ENCODE measurements at regions not wholly inside any gene's neighbourhood (a gene's known extent, or its start where the extent isn't known, plus 50 kb on each side); places are given as distances from the start of the nearest gene placed in this dataset.

DNA sequence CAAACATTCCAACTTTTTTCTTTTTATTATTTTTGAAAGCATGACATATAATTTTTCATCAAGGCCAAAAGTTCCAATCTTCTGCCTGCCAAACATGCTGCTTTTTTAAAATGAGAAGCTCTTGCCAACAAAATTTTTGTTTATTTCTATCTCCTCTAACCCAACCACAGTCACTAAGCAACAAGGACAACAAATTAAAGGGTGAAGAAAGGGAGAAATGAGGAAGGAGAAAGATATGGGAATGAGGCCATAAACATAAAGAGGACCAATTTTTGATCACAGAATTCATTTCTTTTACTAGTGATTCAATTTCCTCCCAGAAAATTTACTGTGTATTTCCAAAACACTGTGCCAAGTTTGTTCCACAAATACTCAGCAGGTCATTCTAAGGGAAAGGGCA, 537.0 kb upstream of the DIAPH2 start:
- H3K27me3 Mint-ChIP-seq = no peaks in the 10 kb centered on the region
- CTCF ChIA-PET = no interaction called here
- no peak for DNase-seq
- Histone ChIP-seq H3K4me1 (ENCODE audit: control insufficient read depth in 1 of 2, extremely low read depth in 1 of 2, insufficient read depth in 2 of 2, low read length in 2 of 2) (no peaks in the 10 kb centered on the region), H3K9me3 (no peaks in the 10 kb centered on the region), H3K27me3 (replicated peaks in 1 of 2; ENCODE audit: control insufficient read depth in 2 of 2, extremely low read depth in 1 of 2, insufficient read depth in 2 of 2, low read length in 1 of 2) (no peaks in the 10 kb centered on the region), H3K27ac (ENCODE audit: low read length) (no peak overlapping the region), H3K4me3 (ENCODE audit: control insufficient read depth in 1 of 2, extremely low read depth in 1 of 2, low read length in 1 of 2) (no peak overlapping the region), H3K36me3 (ENCODE audit: control insufficient read depth in 2 of 2, extremely low read depth in 1 of 2, insufficient read depth in 1 of 2, low read length in 1 of 2) (no peaks in the 10 kb centered on the region)
- POLR2A ChIA-PET = no interaction called here
- H3K27ac Mint-ChIP-seq = no peak overlapping the region
- peaks cover 0 to 3% (median 3%) of the 10 kb centered on the region in 3 donors for H3K9me3 Mint-ChIP-seq
- H3K4me3 Mint-ChIP-seq = no peak overlapping the region
- no peaks in the 10 kb centered on the region for H3K36me3 Mint-ChIP-seq
- ATAC-seq (replicated peaks in 1 of 4) = no peak
- H3K4me1 Mint-ChIP-seq = no peaks in the 10 kb centered on the region

- CTCF ChIA-PET = no interaction called here
- Mint-ChIP-seq H3K4me1 (no peaks in the 10 kb centered on the region), H3K9me3 (no peaks in the 10 kb centered on the region), H3K27me3 (no peaks in the 10 kb centered on the region), H3K4me3 (no peak overlapping the region), H3K27ac (no peak overlapping the region), H3K36me3 (no peaks in the 10 kb centered on the region)
- H3K36me3 ChIP-seq (ENCODE audit: control insufficient read depth in 2 of 2, extremely low read depth in 1 of 2, insufficient read depth in 1 of 2, low read length in 1 of 2) = no peaks in the 10 kb centered on the region
- DNase-seq (no peak), ATAC-seq (replicated peaks in 1 of 4) (no peak)
- no peak overlapping the region for H3K27ac ChIP-seq (ENCODE audit: low read length)
- H3K9me3 ChIP-seq = no peaks in the 10 kb centered on the region
- H3K4me1 ChIP-seq (ENCODE audit: control insufficient read depth in 1 of 2, extremely low read depth in 1 of 2, insufficient read depth in 2 of 2, low read length in 2 of 2) = no peaks in the 10 kb centered on the region
- no peak overlapping the region for H3K4me3 ChIP-seq (ENCODE audit: control insufficient read depth in 1 of 2, extremely low read depth in 1 of 2, low read length in 1 of 2)
- POLR2A ChIA-PET = no interaction called here
- H3K27me3 ChIP-seq (replicated peaks in 1 of 2; ENCODE audit: control insufficient read depth in 2 of 2, extremely low read depth in 1 of 2, insufficient read depth in 2 of 2, low read length in 1 of 2) = no peaks in the 10 kb centered on the region
- WGBS (ENCODE audit: insufficient coverage) = no CpG with 5 or more reads among the region's 1 CpG
These were observed 514.0 kb upstream of the DIAPH2 start for GRCh38 chrX:96170626-96171025.

DNA sequence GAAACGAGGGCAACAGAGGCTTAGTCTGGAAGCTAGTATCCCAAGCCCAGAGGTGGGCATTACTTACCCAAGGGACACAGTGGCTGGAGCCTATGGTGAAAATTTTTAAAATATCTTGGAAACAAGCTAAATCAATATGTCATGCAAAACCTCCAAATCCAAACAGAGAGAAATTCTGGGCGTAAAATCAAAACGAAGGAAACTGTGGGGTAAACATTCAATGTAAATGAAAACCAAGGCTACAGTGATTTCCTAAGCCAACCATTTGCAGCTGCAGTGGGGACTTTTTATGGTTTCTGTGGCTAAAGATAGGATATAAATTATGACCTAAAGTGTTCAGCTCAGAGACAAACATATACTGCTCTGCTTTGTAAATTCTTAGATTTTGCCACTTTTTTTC, 507.7 kb upstream of the DIAPH2 start:
- Mint-ChIP-seq H3K27ac (no peak overlapping the region), H3K27me3 (no peaks in the 10 kb centered on the region), H3K4me3 (no peak overlapping the region), H3K4me1 (no peaks in the 10 kb centered on the region), H3K36me3 (no peaks in the 10 kb centered on the region), H3K9me3 (no peaks in the 10 kb centered on the region)
- Histone ChIP-seq H3K4me1 (ENCODE audit: control insufficient read depth in 1 of 2, extremely low read depth in 1 of 2, insufficient read depth in 2 of 2, low read length in 2 of 2) (no peaks in the 10 kb centered on the region), H3K27ac (ENCODE audit: low read length) (no peak overlapping the region), H3K4me3 (ENCODE audit: control insufficient read depth in 1 of 2, extremely low read depth in 1 of 2, low read length in 1 of 2) (no peak overlapping the region), H3K9me3 (no peaks in the 10 kb centered on the region), H3K27me3 (replicated peaks in 1 of 2; ENCODE audit: control insufficient read depth in 2 of 2, extremely low read depth in 1 of 2, insufficient read depth in 2 of 2, low read length in 1 of 2) (no peaks in the 10 kb centered on the region), H3K36me3 (ENCODE audit: control insufficient read depth in 2 of 2, extremely low read depth in 1 of 2, insufficient read depth in 1 of 2, low read length in 1 of 2) (no peaks in the 10 kb centered on the region)
- CTCF ChIA-PET = no interaction called here
- POLR2A ChIA-PET = no interaction called here
- ATAC-seq (replicated peaks in 1 of 4) (no peak), DNase-seq (no peak)
- no CpG with 5 or more reads among the region's 3 CpGs for WGBS (ENCODE audit: insufficient coverage)

- Histone ChIP-seq H3K27me3 (replicated peaks in 1 of 2; ENCODE audit: control insufficient read depth in 2 of 2, extremely low read depth in 1 of 2, insufficient read depth in 2 of 2, low read length in 1 of 2) (no peaks in the 10 kb centered on the region), H3K4me3 (ENCODE audit: control insufficient read depth in 1 of 2, extremely low read depth in 1 of 2, low read length in 1 of 2) (no peak overlapping the region), H3K27ac (ENCODE audit: low read length) (no peak overlapping the region), H3K9me3 (no peaks in the 10 kb centered on the region), H3K4me1 (ENCODE audit: control insufficient read depth in 1 of 2, extremely low read depth in 1 of 2, insufficient read depth in 2 of 2, low read length in 2 of 2) (no peaks in the 10 kb centered on the region), H3K36me3 (ENCODE audit: control insufficient read depth in 2 of 2, extremely low read depth in 1 of 2, insufficient read depth in 1 of 2, low read length in 1 of 2) (no peaks in the 10 kb centered on the region)
- POLR2A ChIA-PET = no interaction called here
- peaks cover 0 to 3% (median 0%) of the 10 kb centered on the region in 3 donors for H3K9me3 Mint-ChIP-seq
- peaks cover 0 to 11% of the 10 kb centered on the region in 2 donors for H3K27me3 Mint-ChIP-seq
- DNase-seq = no peak
- H3K4me1 Mint-ChIP-seq = no peaks in the 10 kb centered on the region
- H3K36me3 Mint-ChIP-seq = no peaks in the 10 kb centered on the region
- WGBS (ENCODE audit: insufficient coverage) = no CpG with 5 or more reads among the region's 4 CpGs
- CTCF ChIA-PET = interaction anchor here in 1 of 2 donors (0.5 kb wide), 1 partner anchor 128 kb away, joined by 3 read pairs; no protein-coding TSS in a partner anchor
- no peak overlapping the region for H3K27ac Mint-ChIP-seq
- no peak for ATAC-seq (replicated peaks in 1 of 4)
- H3K4me3 Mint-ChIP-seq = no peak overlapping the region
These were observed 503.0 kb upstream of the DIAPH2 start for GRCh38 chrX:96181605-96182004.

- no peaks in the 10 kb centered on the region for H3K4me1 Mint-ChIP-seq
- ATAC-seq (replicated peaks in 1 of 4) (no peak), DNase-seq (no peak)
- no peak overlapping the region for H3K4me3 Mint-ChIP-seq
- POLR2A ChIA-PET = no interaction called here
- H3K27ac Mint-ChIP-seq = no peak overlapping the region
- H3K4me3 ChIP-seq (ENCODE audit: control insufficient read depth in 1 of 2, extremely low read depth in 1 of 2, low read length in 1 of 2) = no peak overlapping the region
- whole genome bisulfite sequencing (ENCODE audit: insufficient coverage) = no CpG with 5 or more reads among the region's 1 CpG
- H3K9me3 ChIP-seq = no peaks in the 10 kb centered on the region
- no peaks in the 10 kb centered on the region for H3K36me3 Mint-ChIP-seq
- no peaks in the 10 kb centered on the region for H3K4me1 ChIP-seq (ENCODE audit: control insufficient read depth in 1 of 2, extremely low read depth in 1 of 2, insufficient read depth in 2 of 2, low read length in 2 of 2)
- H3K27me3 Mint-ChIP-seq = peaks cover 0 to 15% of the 10 kb centered on the region in 2 donors
- no peaks in the 10 kb centered on the region for H3K27me3 ChIP-seq (replicated peaks in 1 of 2; ENCODE audit: control insufficient read depth in 2 of 2, extremely low read depth in 1 of 2, insufficient read depth in 2 of 2, low read length in 1 of 2)
- CTCF ChIA-PET = no interaction called here
- H3K27ac ChIP-seq (ENCODE audit: low read length) = no peak overlapping the region
- peaks cover 0 to 6% (median 0%) of the 10 kb centered on the region in 3 donors for H3K9me3 Mint-ChIP-seq
- H3K36me3 ChIP-seq (ENCODE audit: control insufficient read depth in 2 of 2, extremely low read depth in 1 of 2, insufficient read depth in 1 of 2, low read length in 1 of 2) = no peaks in the 10 kb centered on the region
These were observed 502.3 kb upstream of the DIAPH2 start for GRCh38 chrX:96182366-96182765.

- peaks cover 0 to 6% (median 0%) of the 10 kb centered on the region in 3 donors for H3K9me3 Mint-ChIP-seq
- H3K27me3 Mint-ChIP-seq = peaks cover 0 to 15% of the 10 kb centered on the region in 2 donors
- no peak overlapping the region for H3K4me3 ChIP-seq (ENCODE audit: control insufficient read depth in 1 of 2, extremely low read depth in 1 of 2, low read length in 1 of 2)
- no peak overlapping the region for H3K27ac ChIP-seq (ENCODE audit: low read length)
- H3K4me1 ChIP-seq (ENCODE audit: control insufficient read depth in 1 of 2, extremely low read depth in 1 of 2, insufficient read depth in 2 of 2, low read length in 2 of 2) = no peaks in the 10 kb centered on the region
- H3K36me3 ChIP-seq (ENCODE audit: control insufficient read depth in 2 of 2, extremely low read depth in 1 of 2, insufficient read depth in 1 of 2, low read length in 1 of 2) = no peaks in the 10 kb centered on the region
- WGBS (ENCODE audit: insufficient coverage) = no CpG with 5 or more reads among the region's 3 CpGs
- no peak overlapping the region for H3K27ac Mint-ChIP-seq
- no peak for DNase-seq
- ChIA-PET CTCF (no interaction called here), POLR2A (no interaction called here)
- no peak for ATAC-seq (replicated peaks in 1 of 4)
- no peaks in the 10 kb centered on the region for H3K27me3 ChIP-seq (replicated peaks in 1 of 2; ENCODE audit: control insufficient read depth in 2 of 2, extremely low read depth in 1 of 2, insufficient read depth in 2 of 2, low read length in 1 of 2)
- H3K4me3 Mint-ChIP-seq = no peak overlapping the region
- H3K4me1 Mint-ChIP-seq = no peaks in the 10 kb centered on the region
- no peaks in the 10 kb centered on the region for H3K9me3 ChIP-seq
- no peaks in the 10 kb centered on the region for H3K36me3 Mint-ChIP-seq
These were observed 501.3 kb upstream of the DIAPH2 start for GRCh38 chrX:96183391-96183790.

DNA sequence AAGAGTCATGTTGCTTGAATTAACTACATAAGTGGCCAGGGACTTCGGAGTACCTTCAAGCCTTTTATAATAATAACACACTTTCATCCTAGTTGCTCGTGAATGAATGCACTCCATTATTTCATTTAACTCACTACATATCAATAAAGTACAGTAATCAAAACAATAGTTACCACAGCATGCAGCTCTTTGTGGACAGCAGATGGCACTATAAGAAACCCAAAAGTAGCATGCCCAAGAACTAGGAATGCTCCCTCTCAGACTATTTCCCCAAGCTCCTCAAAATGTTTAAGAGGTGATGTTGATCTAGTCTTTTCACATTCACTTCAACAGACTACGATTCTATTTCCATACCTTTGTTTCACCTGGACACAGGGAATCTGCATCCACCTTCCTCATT, 500.8 kb upstream of the DIAPH2 start:
- H3K27me3 Mint-ChIP-seq = peaks cover 0 to 15% of the 10 kb centered on the region in 2 donors

More for the DNA sequence above, 500.8 kb upstream of the DIAPH2 start:
- WGBS (ENCODE audit: insufficient coverage) = no CpG with 5 or more reads among the region's 3 CpGs
- no peak overlapping the region for H3K4me3 Mint-ChIP-seq
- no peak overlapping the region for H3K27ac Mint-ChIP-seq
- H3K9me3 Mint-ChIP-seq = peaks cover 0 to 6% (median 0%) of the 10 kb centered on the region in 3 donors
- H3K36me3 Mint-ChIP-seq = no peaks in the 10 kb centered on the region
- DNase-seq (no peak), ATAC-seq (replicated peaks in 1 of 4) (no peak)
- no peak overlapping the region for H3K27ac ChIP-seq (ENCODE audit: low read length)
- no peaks in the 10 kb centered on the region for H3K4me1 ChIP-seq (ENCODE audit: control insufficient read depth in 1 of 2, extremely low read depth in 1 of 2, insufficient read depth in 2 of 2, low read length in 2 of 2)
- POLR2A ChIA-PET = no interaction called here
- no peaks in the 10 kb centered on the region for H3K27me3 ChIP-seq (replicated peaks in 1 of 2; ENCODE audit: control insufficient read depth in 2 of 2, extremely low read depth in 1 of 2, insufficient read depth in 2 of 2, low read length in 1 of 2)
- no peak overlapping the region for H3K4me3 ChIP-seq (ENCODE audit: control insufficient read depth in 1 of 2, extremely low read depth in 1 of 2, low read length in 1 of 2)
- no peaks in the 10 kb centered on the region for H3K9me3 ChIP-seq
- CTCF ChIA-PET = no interaction called here
- H3K4me1 Mint-ChIP-seq = no peaks in the 10 kb centered on the region
- no peaks in the 10 kb centered on the region for H3K36me3 ChIP-seq (ENCODE audit: control insufficient read depth in 2 of 2, extremely low read depth in 1 of 2, insufficient read depth in 1 of 2, low read length in 1 of 2)
